Naive thymus-derived CD4-positive, alpha-beta T cell (primary cell): ENCODE measurements at regions not wholly inside any gene's neighbourhood (a gene's known extent, or its start where the extent isn't known, plus 50 kb on each side); places are given as distances from the start of the nearest gene placed in this dataset.

Experiments used
- ATAC-seq: fragments of 150-1000 bp; cut with Tn5 transposase; 2 replicates; pipeline ENCODE4 v1.10.0; 2021; ENCODE audit warnings: mild to moderate bottlenecking, moderate library complexity
- CTCF ChIA-PET: fragments of 350-600 bp; sonication (Branson Sonifier 250); formaldehyde crosslinking; loops from one replicate; lab custom pipeline; 2021; ENCODE audit warnings: antibody characterized with exemption; lab: Charles Lee
- POLR2A ChIA-PET: fragments of 350-600 bp; sonication (Branson Sonifier 250); formaldehyde crosslinking; loops from one replicate; lab custom pipeline; 2021; ENCODE audit warnings: antibody characterized with exemption, inconsistent platforms; lab: Charles Lee
- DNase-seq, 9 donors: peaks; one replicate each; pipeline versions ENCODE4 v3.0.0 to v3.0.0-alpha.2; 2020 to 2022; ENCODE audit warnings: mixed read lengths in 1 of 9
- H3K27ac ChIP-seq: one replicate; pipeline ENCODE4 v1.7.0; 2013; ENCODE audit warnings: mild to moderate bottlenecking, low read depth, low read length, moderate library complexity
- H3K27me3 ChIP-seq, 2 donors: one replicate each; pipeline ENCODE4 v1.7.0; 2013; ENCODE audit warnings: low read length in 2 of 2, mild to moderate bottlenecking in 2 of 2, moderate library complexity in 2 of 2; ENCODE audit not compliant: control insufficient read depth in 2 of 2, insufficient read depth in 2 of 2
- H3K36me3 ChIP-seq, 3 experiments: 1 replicate in 2 of 3; 2 replicates in 1 of 3; pipeline ENCODE4 v1.7.0; 2013; ENCODE audit warnings: low read length in 3 of 3, mild to moderate bottlenecking in 3 of 3, moderate library complexity in 1 of 3; ENCODE audit not compliant: insufficient read depth in 3 of 3, control insufficient read depth in 2 of 3
- H3K4me1 ChIP-seq, 2 donors: one replicate each; pipeline ENCODE4 v1.7.0; 2013; ENCODE audit warnings: low read length in 2 of 2, mild to moderate bottlenecking in 2 of 2, moderate library complexity in 1 of 2; ENCODE audit not compliant: control insufficient read depth in 2 of 2, insufficient read depth in 2 of 2
- H3K4me3 ChIP-seq: 2 replicates; pipeline ENCODE4 v1.7.0; 2013; ENCODE audit warnings: mild to moderate bottlenecking, low read length
- H3K9me3 ChIP-seq, 3 experiments: 1 replicate in 2 of 3; 2 replicates in 1 of 3; pipeline ENCODE4 v1.7.0; 2013; ENCODE audit warnings: low read length in 3 of 3; ENCODE audit not compliant: control insufficient read depth in 2 of 3
- H3K27ac Mint-ChIP-seq, 9 donors: one replicate each; pipeline ENCODE4 v1.8.0; 2020 to 2022; ENCODE audit warnings: mixed read lengths in 9 of 9, mild to moderate bottlenecking in 8 of 9, moderate library complexity in 5 of 9, inconsistent platforms in 2 of 9
- H3K27me3 Mint-ChIP-seq, 5 donors: one replicate each; pipeline ENCODE4 v1.8.0; 2021 to 2022; ENCODE audit warnings: mixed read lengths in 5 of 5, mild to moderate bottlenecking in 1 of 5
- H3K36me3 Mint-ChIP-seq, 5 donors: one replicate each; pipeline ENCODE4 v1.8.0; 2020 to 2022; ENCODE audit warnings: mixed read lengths in 5 of 5, mild to moderate bottlenecking in 3 of 5, inconsistent platforms in 1 of 5
- H3K4me1 Mint-ChIP-seq, 7 donors: one replicate each; pipeline ENCODE4 v1.8.0; 2020 to 2022; ENCODE audit warnings: mixed read lengths in 7 of 7, mild to moderate bottlenecking in 3 of 7, inconsistent platforms in 1 of 7
- H3K4me3 Mint-ChIP-seq, 10 donors: one replicate each; pipeline ENCODE4 v1.8.0; 2020 to 2022; ENCODE audit warnings: mild to moderate bottlenecking in 10 of 10, mixed read lengths in 10 of 10, moderate library complexity in 6 of 10, inconsistent platforms in 2 of 10
- H3K9me3 Mint-ChIP-seq, 11 donors: one replicate each; pipeline ENCODE4 v1.8.0; 2020 to 2022; ENCODE audit warnings: mixed read lengths in 11 of 11, mild to moderate bottlenecking in 4 of 11, inconsistent platforms in 1 of 11, moderate library complexity in 1 of 11
- intact Hi-C, 2 donors: fragments of 100-400 bp; cut with micrococcal nuclease; formaldehyde crosslinking; loops; one replicate each; pipeline ENCODE4 v1.15.1; 2023

DNA sequence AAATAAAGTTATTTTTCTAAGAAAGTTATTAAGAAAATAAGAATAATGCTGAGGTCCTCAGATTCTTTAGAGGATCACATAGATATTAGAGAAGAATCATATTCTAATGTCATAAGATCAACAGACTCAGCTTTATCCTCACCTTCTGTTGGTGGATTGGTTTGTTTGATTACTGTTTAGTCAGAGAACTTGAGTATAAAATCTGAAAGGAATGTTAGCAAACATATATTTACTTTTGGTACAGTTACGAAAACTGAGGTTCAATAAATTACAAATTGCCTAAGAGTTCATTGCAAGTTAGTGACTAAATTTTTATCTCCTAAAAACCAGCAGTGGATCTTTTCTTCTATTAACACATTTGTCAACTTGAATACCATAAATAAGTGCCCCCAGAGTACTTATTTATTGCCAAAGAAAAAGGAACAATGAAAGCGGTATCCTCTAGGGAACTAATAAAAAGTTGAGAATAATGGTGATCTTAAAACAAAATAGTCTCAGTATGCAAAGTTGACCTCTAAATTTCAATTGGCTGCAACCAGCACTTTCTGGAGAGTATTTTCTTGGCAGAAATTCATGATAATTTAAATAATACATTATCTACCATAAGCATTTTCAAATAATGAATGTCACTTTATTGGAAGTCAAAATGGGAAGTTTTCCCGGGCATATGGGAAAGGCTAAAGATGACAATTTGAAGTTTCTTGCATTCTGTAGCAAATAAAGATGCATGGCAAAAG lies 296.8 kb downstream of the OTOL1 start:
- H3K4me3 ChIP-seq = no peak overlapping the region
- intact Hi-C loops = no loop called here
- Mint-ChIP-seq H3K36me3 (no peaks in the 10 kb centered on the region), H3K27ac (no peak overlapping the region), H3K4me3 (no peak overlapping the region), H3K9me3 (peaks cover 0 to 18% (median 2%) of the 10 kb centered on the region in 11 donors), H3K4me1 (no peaks in the 10 kb centered on the region), H3K27me3 (no peaks in the 10 kb centered on the region)
- POLR2A ChIA-PET = no interaction called here
- H3K36me3 ChIP-seq = no peaks in the 10 kb centered on the region
- no peak for DNase-seq
- no peaks in the 10 kb centered on the region for H3K4me1 ChIP-seq
- CTCF ChIA-PET = no interaction called here
- no peak overlapping the region for H3K27ac ChIP-seq
- no peaks in the 10 kb centered on the region for H3K9me3 ChIP-seq
- H3K27me3 ChIP-seq = no peaks in the 10 kb centered on the region
- ATAC-seq = no peak

DNA sequence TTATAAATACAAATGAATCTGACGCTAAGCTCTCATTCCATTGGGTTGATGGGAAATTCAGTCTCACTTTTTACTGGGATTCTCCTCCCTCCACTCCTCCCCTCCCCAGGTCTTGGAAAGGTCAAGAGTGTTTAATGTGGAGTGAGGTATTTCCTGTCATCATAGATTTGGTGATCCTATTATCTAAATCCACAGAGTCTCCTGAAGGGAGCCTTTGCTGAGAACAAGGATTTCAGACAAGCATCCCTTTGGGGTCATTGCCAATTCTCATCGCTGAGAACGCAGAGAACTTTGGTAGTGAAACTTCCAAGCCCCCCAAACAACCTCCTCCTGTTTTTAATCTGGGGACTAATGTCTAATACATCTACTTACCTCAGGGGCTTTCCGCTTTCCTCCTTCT lies 297.9 kb downstream of the OTOL1 start:
- no peak for DNase-seq

DNA sequence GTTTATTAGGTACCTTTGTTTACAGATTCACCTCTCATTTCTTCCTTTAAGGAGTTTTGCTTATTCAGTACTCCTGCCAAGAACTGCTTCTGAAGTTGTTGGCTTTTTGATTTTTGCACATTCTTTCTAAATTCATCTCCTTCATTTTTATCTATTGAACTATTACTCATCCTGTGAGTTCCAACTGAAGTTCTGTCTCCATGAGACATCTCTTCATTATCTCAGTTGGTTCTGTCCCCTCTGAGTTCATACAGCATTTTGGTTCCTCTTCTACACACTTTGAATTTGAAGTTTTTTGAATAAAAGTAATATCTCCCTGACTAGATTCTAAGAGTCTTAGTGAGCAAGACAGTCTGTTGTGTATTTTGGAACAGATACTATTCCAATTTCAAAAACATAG lies 299.7 kb downstream of the OTOL1 start:
- intact Hi-C loops = no loop called here

More for the DNA sequence above, 297.9 kb downstream of the OTOL1 start:
- Mint-ChIP-seq H3K27me3 (no peaks in the 10 kb centered on the region), H3K36me3 (no peaks in the 10 kb centered on the region), H3K4me3 (no peak overlapping the region), H3K4me1 (no peaks in the 10 kb centered on the region), H3K9me3 (peaks cover 0 to 18% (median 3%) of the 10 kb centered on the region in 11 donors), H3K27ac (no peak overlapping the region)
- intact Hi-C loops = no loop called here
- no peak for ATAC-seq
- Histone ChIP-seq H3K36me3 (no peaks in the 10 kb centered on the region), H3K4me1 (no peaks in the 10 kb centered on the region), H3K27ac (no peak overlapping the region), H3K27me3 (no peaks in the 10 kb centered on the region), H3K9me3 (no peaks in the 10 kb centered on the region), H3K4me3 (no peak overlapping the region)
- ChIA-PET POLR2A (no interaction called here), CTCF (no interaction called here)

DNA sequence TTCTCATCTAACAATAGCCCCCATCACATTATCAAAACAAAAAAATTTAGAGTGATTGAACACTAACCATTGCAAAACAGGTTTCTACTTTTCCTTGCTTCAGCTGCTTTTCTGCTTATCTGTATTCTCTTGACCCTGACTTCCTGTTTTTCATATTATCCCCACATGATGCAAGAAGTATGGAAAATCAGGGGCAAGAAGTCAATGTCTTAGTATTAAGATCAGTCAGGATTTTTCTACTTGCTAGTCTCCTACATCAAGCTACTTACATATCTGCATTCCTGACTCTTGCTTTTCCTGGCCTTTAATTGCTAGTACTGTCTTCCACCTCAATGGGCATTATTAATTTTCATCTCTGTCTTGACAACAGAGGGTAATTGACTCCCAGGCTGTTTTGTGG lies 300.2 kb downstream of the OTOL1 start:
- DNase-seq (no peak), ATAC-seq (no peak)
- H3K36me3 Mint-ChIP-seq = no peaks in the 10 kb centered on the region
- no peaks in the 10 kb centered on the region for H3K27me3 ChIP-seq
- no peaks in the 10 kb centered on the region for H3K4me1 Mint-ChIP-seq
- H3K4me3 Mint-ChIP-seq = no peak overlapping the region
- ChIA-PET POLR2A (no interaction called here), CTCF (no interaction called here)
- intact Hi-C loops = no loop called here
- H3K27me3 Mint-ChIP-seq = no peaks in the 10 kb centered on the region
- no peak overlapping the region for H3K27ac ChIP-seq
- H3K4me1 ChIP-seq = no peaks in the 10 kb centered on the region
- H3K4me3 ChIP-seq = no peak overlapping the region
- no peak overlapping the region for H3K27ac Mint-ChIP-seq
- H3K9me3 Mint-ChIP-seq = peaks cover 1 to 18% (median 7%) of the 10 kb centered on the region in 11 donors
- no peaks in the 10 kb centered on the region for H3K9me3 ChIP-seq
- no peaks in the 10 kb centered on the region for H3K36me3 ChIP-seq

More for the DNA sequence above, 299.7 kb downstream of the OTOL1 start:
- Histone ChIP-seq H3K27me3 (no peaks in the 10 kb centered on the region), H3K4me1 (no peaks in the 10 kb centered on the region), H3K27ac (no peak overlapping the region), H3K36me3 (no peaks in the 10 kb centered on the region), H3K4me3 (no peak overlapping the region), H3K9me3 (no peaks in the 10 kb centered on the region)
- Mint-ChIP-seq H3K4me3 (no peak overlapping the region), H3K36me3 (no peaks in the 10 kb centered on the region), H3K27me3 (no peaks in the 10 kb centered on the region), H3K4me1 (no peaks in the 10 kb centered on the region), H3K9me3 (peaks cover 0 to 14% (median 4%) of the 10 kb centered on the region in 11 donors), H3K27ac (no peak overlapping the region)
- DNase-seq = no peak
- ATAC-seq = no peak
- ChIA-PET CTCF (no interaction called here), POLR2A (no interaction called here)

DNA sequence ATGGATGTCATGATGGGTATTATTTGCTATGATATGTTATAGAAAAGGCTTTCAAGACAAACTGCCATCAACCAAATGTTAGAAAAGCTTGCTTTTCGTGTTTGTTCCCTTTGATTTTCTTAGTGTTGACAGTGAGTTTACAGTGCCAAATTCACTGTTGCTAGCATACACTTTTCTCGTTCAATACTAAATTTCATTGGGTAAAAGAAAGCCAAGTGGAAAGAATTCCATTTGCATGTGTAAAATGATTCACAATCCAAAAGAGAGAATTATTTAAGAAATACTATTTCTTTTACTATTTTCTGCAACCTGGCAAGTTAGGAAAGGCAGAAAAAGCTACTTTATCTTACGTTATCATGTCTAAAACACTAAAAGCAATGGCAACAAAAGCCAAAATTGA lies 301.4 kb downstream of the OTOL1 start:
- no peak overlapping the region for H3K27ac ChIP-seq
- ChIA-PET CTCF (no interaction called here), POLR2A (no interaction called here)
- DNase-seq (no peak), ATAC-seq (no peak)
- Mint-ChIP-seq H3K27ac (no peak overlapping the region), H3K27me3 (no peaks in the 10 kb centered on the region), H3K4me3 (no peak overlapping the region), H3K36me3 (no peaks in the 10 kb centered on the region), H3K4me1 (no peaks in the 10 kb centered on the region), H3K9me3 (peaks cover 1 to 26% (median 9%) of the 10 kb centered on the region in 11 donors)
- no peaks in the 10 kb centered on the region for H3K36me3 ChIP-seq
- H3K4me1 ChIP-seq = no peaks in the 10 kb centered on the region
- intact Hi-C loops = no loop called here
- H3K4me3 ChIP-seq = no peak overlapping the region
- no peaks in the 10 kb centered on the region for H3K9me3 ChIP-seq
- no peaks in the 10 kb centered on the region for H3K27me3 ChIP-seq

DNA sequence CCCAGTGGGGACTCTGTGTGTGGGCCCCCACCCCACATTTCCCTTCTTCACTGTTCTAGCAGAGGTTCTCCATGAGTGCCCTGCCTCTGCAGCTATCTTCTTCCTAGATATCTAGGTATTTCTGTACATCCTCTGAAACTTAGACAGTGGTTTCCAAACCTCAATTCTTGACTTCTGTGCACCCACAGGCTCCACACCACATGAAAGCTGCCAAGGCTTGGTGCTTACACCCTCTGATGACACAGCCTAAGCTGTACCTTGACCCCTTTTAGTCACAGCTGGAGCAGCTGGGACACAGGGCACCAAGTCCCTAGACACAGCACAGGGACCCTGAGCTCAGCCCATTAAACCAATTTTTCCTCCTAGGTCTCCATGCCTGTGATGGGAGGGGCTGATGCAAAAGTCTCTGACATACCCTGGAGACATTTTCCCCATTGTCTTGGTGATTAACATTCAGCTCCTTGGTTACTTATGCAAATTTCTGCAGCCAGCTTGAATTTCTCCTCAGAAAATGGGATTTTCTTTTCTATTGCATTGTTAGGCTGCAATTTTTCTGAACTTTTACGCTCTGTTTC lies 304.5 kb downstream of the OTOL1 start:
- CTCF ChIA-PET = no interaction called here
- Mint-ChIP-seq H3K27ac (no peak overlapping the region), H3K4me3 (no peak overlapping the region), H3K4me1 (no peaks in the 10 kb centered on the region), H3K36me3 (no peaks in the 10 kb centered on the region), H3K9me3 (peaks cover 3 to 30% (median 13%) of the 10 kb centered on the region in 11 donors), H3K27me3 (no peaks in the 10 kb centered on the region)
- no peaks in the 10 kb centered on the region for H3K9me3 ChIP-seq
- no peak overlapping the region for H3K27ac ChIP-seq
- intact Hi-C loops = no loop called here
- POLR2A ChIA-PET = no interaction called here
- H3K27me3 ChIP-seq = no peaks in the 10 kb centered on the region
- no peaks in the 10 kb centered on the region for H3K4me1 ChIP-seq
- no peak overlapping the region for H3K4me3 ChIP-seq
- DNase-seq = no peak
- no peaks in the 10 kb centered on the region for H3K36me3 ChIP-seq
- no peak for ATAC-seq

DNA sequence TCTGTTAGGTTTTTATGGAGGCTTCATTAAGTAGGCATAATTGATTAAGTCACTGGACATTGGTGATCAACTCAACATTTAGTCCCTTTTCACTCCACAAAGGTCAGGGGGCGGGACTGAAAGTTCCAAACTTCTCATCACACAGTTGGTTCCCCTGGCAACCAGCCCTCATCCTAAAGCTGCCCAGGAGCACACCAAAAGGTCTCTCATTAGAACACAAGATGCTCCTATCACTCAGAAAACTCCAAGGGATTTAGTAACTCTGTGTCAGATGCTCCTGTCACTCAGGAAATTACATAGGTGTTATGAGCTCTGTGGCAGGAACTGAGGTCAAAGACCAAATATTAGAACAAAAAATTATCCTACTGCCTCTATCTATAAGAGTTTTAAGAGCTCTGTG lies 321.5 kb downstream of the OTOL1 start:
- no peak overlapping the region for H3K4me3 Mint-ChIP-seq
- no peaks in the 10 kb centered on the region for H3K36me3 Mint-ChIP-seq
- no peaks in the 10 kb centered on the region for H3K27me3 ChIP-seq
- H3K36me3 ChIP-seq = no peaks in the 10 kb centered on the region
- intact Hi-C loops = no loop called here
- peaks cover 0 to 3% (median 0%) of the 10 kb centered on the region in 11 donors for H3K9me3 Mint-ChIP-seq
- CTCF ChIA-PET = no interaction called here
- H3K27ac Mint-ChIP-seq = no peak overlapping the region
- ATAC-seq = no peak
- no peak for DNase-seq
- POLR2A ChIA-PET = no interaction called here
- H3K4me3 ChIP-seq = no peak overlapping the region
- H3K4me1 Mint-ChIP-seq = no peaks in the 10 kb centered on the region
- H3K27ac ChIP-seq = no peak overlapping the region
- H3K27me3 Mint-ChIP-seq = no peaks in the 10 kb centered on the region
- H3K4me1 ChIP-seq = no peaks in the 10 kb centered on the region
- no peaks in the 10 kb centered on the region for H3K9me3 ChIP-seq
